GM23338 (cell line): ENCODE measurements at regions not wholly inside any gene's neighbourhood (a gene's known extent, or its start where the extent isn't known, plus 50 kb on each side); places are given as distances from the start of the nearest gene placed in this dataset.

Source experiments
- ATAC-seq: fragments of 200-7000 bp; cut with Tn5 transposase; 3 replicates; pipeline ENCODE4 v1.9.1; 2020
- DNase-seq: peaks from one replicate; pipeline ENCODE4 v3.0.0-alpha.2; 2015; ENCODE audit warnings: low spot score
- H2AFZ ChIP-seq: fragments of 200-600 bp; sonication (generic); 2 replicates; pipeline ENCODE4 v1.8.0; 2016; ENCODE audit warnings: antibody characterized with exemption, mild to moderate bottlenecking, moderate library complexity
- H3F3A ChIP-seq: fragments of 200-600 bp; sonication (generic); replicated peaks from 2 replicates; pipeline ENCODE4 v1.8.0; 2017; ENCODE audit warnings: antibody characterized with exemption, mixed run types, low read depth
- H3K27ac ChIP-seq: fragments of 200-600 bp; sonication (generic); 2 replicates; pipeline ENCODE4 v1.6.1; 2016; ENCODE audit warnings: low read depth
- H3K27me3 ChIP-seq: fragments of 200-600 bp; sonication (generic); 2 replicates; pipeline ENCODE4 v1.8.0; 2016; ENCODE audit warnings: mild to moderate bottlenecking, mixed run types, moderate library complexity; ENCODE audit not compliant: insufficient read depth
- H3K36me3 ChIP-seq: fragments of 200-600 bp; sonication (generic); 2 replicates; pipeline ENCODE4 v1.8.0; 2016; ENCODE audit warnings: mild to moderate bottlenecking; ENCODE audit not compliant: insufficient read depth
- H3K4me1 ChIP-seq: fragments of 200-600 bp; sonication (generic); 2 replicates; pipeline ENCODE4 v1.8.0; 2016; ENCODE audit warnings: mild to moderate bottlenecking, moderate library complexity; ENCODE audit not compliant: insufficient read depth
- H3K4me2 ChIP-seq: fragments of 200-600 bp; sonication (generic); 2 replicates; pipeline ENCODE4 v1.7.1; 2017; ENCODE audit warnings: mixed run types
- H3K4me3 ChIP-seq: fragments of 200-600 bp; sonication (generic); 2 replicates; pipeline ENCODE4 v1.6.1; 2016; ENCODE audit warnings: mixed run types
- H3K79me2 ChIP-seq: fragments of 200-600 bp; sonication (generic); replicated peaks from 2 replicates; pipeline ENCODE4 v1.8.0; 2017; ENCODE audit warnings: mild to moderate bottlenecking; ENCODE audit not compliant: insufficient read depth
- H3K9me2 ChIP-seq: fragments of 200-600 bp; sonication (generic); 2 replicates; pipeline ENCODE4 v1.8.0; 2017; ENCODE audit not compliant: insufficient read depth
- H4K20me1 ChIP-seq: fragments of 200-600 bp; sonication (generic); replicated peaks from 2 replicates; pipeline ENCODE4 v1.8.0; 2017; ENCODE audit warnings: mild to moderate bottlenecking; ENCODE audit not compliant: insufficient read depth
- H3K27ac Mint-ChIP-seq: 2 replicates; pipeline ENCODE4 v1.8.0; 2020; ENCODE audit warnings: inconsistent platforms, mild to moderate bottlenecking, moderate library complexity, mixed read lengths
- H3K27me3 Mint-ChIP-seq: 3 replicates; pipeline ENCODE4 v1.8.0; 2022; ENCODE audit warnings: low read depth, mild to moderate bottlenecking, moderate library complexity, mixed read lengths, inconsistent platforms; ENCODE audit not compliant: insufficient read depth, poor library complexity
- H3K36me3 Mint-ChIP-seq: 3 replicates; pipeline ENCODE4 v1.8.0; 2021; ENCODE audit warnings: low read depth, mild to moderate bottlenecking, inconsistent platforms, moderate library complexity, mixed read lengths
- H3K4me1 Mint-ChIP-seq: 3 replicates; pipeline ENCODE4 v1.8.0; 2020; ENCODE audit warnings: mild to moderate bottlenecking, inconsistent platforms, mixed read lengths
- H3K4me3 Mint-ChIP-seq: 3 replicates; pipeline ENCODE4 v1.8.0; 2021; ENCODE audit warnings: moderate library complexity, mild to moderate bottlenecking, inconsistent platforms, mixed read lengths
- H3K9me3 Mint-ChIP-seq: 3 replicates; pipeline ENCODE4 v1.8.0; 2020; ENCODE audit warnings: moderate library complexity, mild to moderate bottlenecking, inconsistent platforms, mixed read lengths
- EZH2 ChIP-seq: fragments of 200-600 bp; sonication (generic); IDR thresholded peaks from one replicate; pipeline ENCODE4 v1.8.0; 2017; ENCODE audit warnings: antibody characterized with exemption, mild to moderate bottlenecking, low read depth; ENCODE audit not compliant: unreplicated experiment
- EZH2phosphoT487 ChIP-seq: fragments of 200-600 bp; sonication (generic); IDR thresholded peaks from one replicate; pipeline ENCODE4 v1.8.1; 2018; ENCODE audit warnings: antibody characterized with exemption; ENCODE audit not compliant: unreplicated experiment
- JUNB ChIP-seq: IDR thresholded peaks from one replicate; pipeline ENCODE4 v1.6.1; 2016; ENCODE audit warnings: antibody characterized with exemption; ENCODE audit not compliant: unreplicated experiment
- POLR2AphosphoS5 ChIP-seq: IDR thresholded peaks from 2 replicates; pipeline ENCODE4 v1.6.1; 2016; ENCODE audit warnings: antibody characterized with exemption, low read depth
- STAT1 ChIP-seq: IDR thresholded peaks from one replicate; pipeline ENCODE4 v1.6.1; 2016; ENCODE audit warnings: antibody characterized with exemption; ENCODE audit not compliant: unreplicated experiment
- ZNF331 ChIP-seq: fragments of 250-450 bp; sonication (Bioruptor Pico); IDR thresholded peaks from 2 replicates; pipeline ENCODE4 v1.5.0; 2020; ENCODE audit warnings: low read depth, mild to moderate bottlenecking, moderate library complexity
- TF ChIP-seq, protein P1 (sequence below): IDR thresholded peaks from 2 replicates; pipeline ENCODE4 v1.6.1; 2016; ENCODE audit warnings: antibody characterized with exemption
- TF ChIP-seq, protein P2 (sequence below), 2 experiments: fragments of 200-600 bp in 1 of 2; sonication (generic) in 1 of 2; conservative IDR thresholded peaks; 2 replicates each; pipeline versions ENCODE4 v1.5.1 to v1.6.1; 2016 to 2017; ENCODE audit warnings: antibody characterized with exemption in 2 of 2, low read depth in 2 of 2, mild to moderate bottlenecking in 2 of 2, moderate library complexity in 1 of 2
- TF ChIP-seq, protein P3 (sequence below): fragments of 250-450 bp; sonication (Bioruptor Pico); IDR thresholded peaks from 2 replicates; pipeline ENCODE4 v1.5.0; 2020; ENCODE audit warnings: mild to moderate bottlenecking, moderate library complexity
- TF ChIP-seq, protein P4 (sequence below): IDR thresholded peaks from one replicate; pipeline ENCODE4 v1.6.1; 2018; ENCODE audit warnings: antibody characterized with exemption; ENCODE audit not compliant: unreplicated experiment

DNA sequence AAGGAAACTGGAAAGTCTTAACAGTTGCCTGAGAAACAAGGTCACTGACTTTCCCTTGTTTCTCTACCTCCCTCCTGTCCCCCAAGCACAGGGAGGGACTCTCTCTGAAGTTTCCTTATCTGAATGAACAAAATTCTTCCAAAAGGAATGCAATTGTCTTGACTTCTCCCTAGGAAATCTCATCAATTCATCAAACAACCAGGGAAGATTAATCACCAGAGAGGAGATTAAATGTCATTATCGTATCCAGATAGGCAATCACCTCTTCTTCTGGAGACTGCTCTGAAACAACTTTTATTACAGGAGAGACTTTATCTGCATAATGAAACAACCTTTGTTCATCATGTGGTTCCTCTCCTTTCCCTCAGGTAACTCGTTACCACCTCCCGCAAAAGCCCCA lies 431.4 kb downstream of the SLC16A7 start:
- Mint-ChIP-seq H3K4me1 (no peaks in the 10 kb centered on the region), H3K27ac (no peak overlapping the region), H3K27me3 (no peaks in the 10 kb centered on the region), H3K36me3 (0 out of 3 replicates have a peak, but pooled peaks cover 3% of the 10 kb centered on the region), H3K9me3 (peaks cover 3% of the 10 kb centered on the region; the same call in 2 of the 3 replicates), H3K4me3 (no peak overlapping the region)
- Histone ChIP-seq H3K4me2 (no peak overlapping the region), H3K4me3 (no peak overlapping the region), H3K27ac (no peak overlapping the region), H3K27me3 (no peaks in the 10 kb centered on the region), H3K9me2 (no peaks in the 10 kb centered on the region), H3F3A (no peaks in the 10 kb centered on the region), H3K4me1 (no peaks in the 10 kb centered on the region), H4K20me1 (no peaks in the 10 kb centered on the region), H3K79me2 (no peaks in the 10 kb centered on the region), H2AFZ (no peak overlapping the region), H3K36me3 (no peaks in the 10 kb centered on the region)
- no peak for ATAC-seq
- TF ChIP-seq, protein P1, sequence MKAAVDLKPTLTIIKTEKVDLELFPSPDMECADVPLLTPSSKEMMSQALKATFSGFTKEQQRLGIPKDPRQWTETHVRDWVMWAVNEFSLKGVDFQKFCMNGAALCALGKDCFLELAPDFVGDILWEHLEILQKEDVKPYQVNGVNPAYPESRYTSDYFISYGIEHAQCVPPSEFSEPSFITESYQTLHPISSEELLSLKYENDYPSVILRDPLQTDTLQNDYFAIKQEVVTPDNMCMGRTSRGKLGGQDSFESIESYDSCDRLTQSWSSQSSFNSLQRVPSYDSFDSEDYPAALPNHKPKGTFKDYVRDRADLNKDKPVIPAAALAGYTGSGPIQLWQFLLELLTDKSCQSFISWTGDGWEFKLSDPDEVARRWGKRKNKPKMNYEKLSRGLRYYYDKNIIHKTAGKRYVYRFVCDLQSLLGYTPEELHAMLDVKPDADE = no peak
- TF ChIP-seq STAT1 (no peak), POLR2AphosphoS5 (no peak), EZH2 (no peak), EZH2phosphoT487 (no peak), JUNB (no peak), ZNF331 (no peak)
- TF ChIP-seq, protein P2, sequence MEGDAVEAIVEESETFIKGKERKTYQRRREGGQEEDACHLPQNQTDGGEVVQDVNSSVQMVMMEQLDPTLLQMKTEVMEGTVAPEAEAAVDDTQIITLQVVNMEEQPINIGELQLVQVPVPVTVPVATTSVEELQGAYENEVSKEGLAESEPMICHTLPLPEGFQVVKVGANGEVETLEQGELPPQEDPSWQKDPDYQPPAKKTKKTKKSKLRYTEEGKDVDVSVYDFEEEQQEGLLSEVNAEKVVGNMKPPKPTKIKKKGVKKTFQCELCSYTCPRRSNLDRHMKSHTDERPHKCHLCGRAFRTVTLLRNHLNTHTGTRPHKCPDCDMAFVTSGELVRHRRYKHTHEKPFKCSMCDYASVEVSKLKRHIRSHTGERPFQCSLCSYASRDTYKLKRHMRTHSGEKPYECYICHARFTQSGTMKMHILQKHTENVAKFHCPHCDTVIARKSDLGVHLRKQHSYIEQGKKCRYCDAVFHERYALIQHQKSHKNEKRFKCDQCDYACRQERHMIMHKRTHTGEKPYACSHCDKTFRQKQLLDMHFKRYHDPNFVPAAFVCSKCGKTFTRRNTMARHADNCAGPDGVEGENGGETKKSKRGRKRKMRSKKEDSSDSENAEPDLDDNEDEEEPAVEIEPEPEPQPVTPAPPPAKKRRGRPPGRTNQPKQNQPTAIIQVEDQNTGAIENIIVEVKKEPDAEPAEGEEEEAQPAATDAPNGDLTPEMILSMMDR (conservative IDR thresholded peaks at IDR 0.05; ENCODE audit: low read depth in 2 of 2) = no peak
- TF ChIP-seq, protein P3, sequence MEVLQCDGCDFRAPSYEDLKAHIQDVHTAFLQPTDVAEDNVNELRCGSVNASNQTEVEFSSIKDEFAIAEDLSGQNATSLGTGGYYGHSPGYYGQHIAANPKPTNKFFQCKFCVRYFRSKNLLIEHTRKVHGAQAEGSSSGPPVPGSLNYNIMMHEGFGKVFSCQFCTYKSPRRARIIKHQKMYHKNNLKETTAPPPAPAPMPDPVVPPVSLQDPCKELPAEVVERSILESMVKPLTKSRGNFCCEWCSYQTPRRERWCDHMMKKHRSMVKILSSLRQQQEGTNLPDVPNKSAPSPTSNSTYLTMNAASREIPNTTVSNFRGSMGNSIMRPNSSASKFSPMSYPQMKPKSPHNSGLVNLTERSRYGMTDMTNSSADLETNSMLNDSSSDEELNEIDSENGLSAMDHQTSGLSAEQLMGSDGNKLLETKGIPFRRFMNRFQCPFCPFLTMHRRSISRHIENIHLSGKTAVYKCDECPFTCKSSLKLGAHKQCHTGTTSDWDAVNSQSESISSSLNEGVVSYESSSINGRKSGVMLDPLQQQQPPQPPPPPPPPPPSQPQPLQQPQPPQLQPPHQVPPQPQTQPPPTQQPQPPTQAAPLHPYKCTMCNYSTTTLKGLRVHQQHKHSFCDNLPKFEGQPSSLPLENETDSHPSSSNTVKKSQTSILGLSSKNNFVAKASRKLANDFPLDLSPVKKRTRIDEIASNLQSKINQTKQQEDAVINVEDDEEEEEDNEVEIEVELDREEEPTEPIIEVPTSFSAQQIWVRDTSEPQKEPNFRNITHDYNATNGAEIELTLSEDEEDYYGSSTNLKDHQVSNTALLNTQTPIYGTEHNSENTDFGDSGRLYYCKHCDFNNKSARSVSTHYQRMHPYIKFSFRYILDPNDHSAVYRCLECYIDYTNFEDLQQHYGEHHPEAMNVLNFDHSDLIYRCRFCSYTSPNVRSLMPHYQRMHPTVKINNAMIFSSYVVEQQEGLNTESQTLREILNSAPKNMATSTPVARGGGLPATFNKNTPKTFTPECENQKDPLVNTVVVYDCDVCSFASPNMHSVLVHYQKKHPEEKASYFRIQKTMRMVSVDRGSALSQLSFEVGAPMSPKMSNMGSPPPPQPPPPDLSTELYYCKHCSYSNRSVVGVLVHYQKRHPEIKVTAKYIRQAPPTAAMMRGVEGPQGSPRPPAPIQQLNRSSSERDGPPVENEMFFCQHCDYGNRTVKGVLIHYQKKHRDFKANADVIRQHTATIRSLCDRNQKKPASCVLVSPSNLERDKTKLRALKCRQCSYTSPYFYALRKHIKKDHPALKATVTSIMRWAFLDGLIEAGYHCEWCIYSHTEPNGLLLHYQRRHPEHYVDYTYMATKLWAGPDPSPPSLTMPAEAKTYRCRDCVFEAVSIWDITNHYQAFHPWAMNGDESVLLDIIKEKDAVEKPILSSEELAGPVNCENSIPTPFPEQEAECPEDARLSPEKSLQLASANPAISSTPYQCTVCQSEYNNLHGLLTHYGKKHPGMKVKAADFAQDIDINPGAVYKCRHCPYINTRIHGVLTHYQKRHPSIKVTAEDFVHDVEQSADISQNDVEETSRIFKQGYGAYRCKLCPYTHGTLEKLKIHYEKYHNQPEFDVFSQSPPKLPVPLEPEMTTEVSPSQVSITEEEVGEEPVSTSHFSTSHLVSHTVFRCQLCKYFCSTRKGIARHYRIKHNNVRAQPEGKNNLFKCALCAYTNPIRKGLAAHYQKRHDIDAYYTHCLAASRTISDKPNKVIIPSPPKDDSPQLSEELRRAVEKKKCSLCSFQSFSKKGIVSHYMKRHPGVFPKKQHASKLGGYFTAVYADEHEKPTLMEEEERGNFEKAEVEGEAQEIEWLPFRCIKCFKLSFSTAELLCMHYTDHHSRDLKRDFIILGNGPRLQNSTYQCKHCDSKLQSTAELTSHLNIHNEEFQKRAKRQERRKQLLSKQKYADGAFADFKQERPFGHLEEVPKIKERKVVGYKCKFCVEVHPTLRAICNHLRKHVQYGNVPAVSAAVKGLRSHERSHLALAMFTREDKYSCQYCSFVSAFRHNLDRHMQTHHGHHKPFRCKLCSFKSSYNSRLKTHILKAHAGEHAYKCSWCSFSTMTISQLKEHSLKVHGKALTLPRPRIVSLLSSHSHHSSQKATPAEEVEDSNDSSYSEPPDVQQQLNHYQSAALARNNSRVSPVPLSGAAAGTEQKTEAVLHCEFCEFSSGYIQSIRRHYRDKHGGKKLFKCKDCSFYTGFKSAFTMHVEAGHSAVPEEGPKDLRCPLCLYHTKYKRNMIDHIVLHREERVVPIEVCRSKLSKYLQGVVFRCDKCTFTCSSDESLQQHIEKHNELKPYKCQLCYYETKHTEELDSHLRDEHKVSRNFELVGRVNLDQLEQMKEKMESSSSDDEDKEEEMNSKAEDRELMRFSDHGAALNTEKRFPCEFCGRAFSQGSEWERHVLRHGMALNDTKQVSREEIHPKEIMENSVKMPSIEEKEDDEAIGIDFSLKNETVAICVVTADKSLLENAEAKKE (CRISPR knock-in tag) = no peak
- TF ChIP-seq, protein P4, sequence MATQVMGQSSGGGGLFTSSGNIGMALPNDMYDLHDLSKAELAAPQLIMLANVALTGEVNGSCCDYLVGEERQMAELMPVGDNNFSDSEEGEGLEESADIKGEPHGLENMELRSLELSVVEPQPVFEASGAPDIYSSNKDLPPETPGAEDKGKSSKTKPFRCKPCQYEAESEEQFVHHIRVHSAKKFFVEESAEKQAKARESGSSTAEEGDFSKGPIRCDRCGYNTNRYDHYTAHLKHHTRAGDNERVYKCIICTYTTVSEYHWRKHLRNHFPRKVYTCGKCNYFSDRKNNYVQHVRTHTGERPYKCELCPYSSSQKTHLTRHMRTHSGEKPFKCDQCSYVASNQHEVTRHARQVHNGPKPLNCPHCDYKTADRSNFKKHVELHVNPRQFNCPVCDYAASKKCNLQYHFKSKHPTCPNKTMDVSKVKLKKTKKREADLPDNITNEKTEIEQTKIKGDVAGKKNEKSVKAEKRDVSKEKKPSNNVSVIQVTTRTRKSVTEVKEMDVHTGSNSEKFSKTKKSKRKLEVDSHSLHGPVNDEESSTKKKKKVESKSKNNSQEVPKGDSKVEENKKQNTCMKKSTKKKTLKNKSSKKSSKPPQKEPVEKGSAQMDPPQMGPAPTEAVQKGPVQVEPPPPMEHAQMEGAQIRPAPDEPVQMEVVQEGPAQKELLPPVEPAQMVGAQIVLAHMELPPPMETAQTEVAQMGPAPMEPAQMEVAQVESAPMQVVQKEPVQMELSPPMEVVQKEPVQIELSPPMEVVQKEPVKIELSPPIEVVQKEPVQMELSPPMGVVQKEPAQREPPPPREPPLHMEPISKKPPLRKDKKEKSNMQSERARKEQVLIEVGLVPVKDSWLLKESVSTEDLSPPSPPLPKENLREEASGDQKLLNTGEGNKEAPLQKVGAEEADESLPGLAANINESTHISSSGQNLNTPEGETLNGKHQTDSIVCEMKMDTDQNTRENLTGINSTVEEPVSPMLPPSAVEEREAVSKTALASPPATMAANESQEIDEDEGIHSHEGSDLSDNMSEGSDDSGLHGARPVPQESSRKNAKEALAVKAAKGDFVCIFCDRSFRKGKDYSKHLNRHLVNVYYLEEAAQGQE = no peak
- no peak for DNase-seq
